Activated CD4-positive, alpha-beta T cell treated with anti-CD3 and anti-CD28 coated beads, Interleukin-2, amount 10 ng/mL, durations not matched to agents 24 days and 14 days (primary cell): ENCODE measurements at regions not wholly inside any gene's neighbourhood (a gene's known extent, or its start where the extent isn't known, plus 50 kb on each side); places are given as distances from the start of the nearest gene placed in this dataset.

ENCODE experiments used
- DNase-seq: peaks from one replicate; pipeline ENCODE4 v3.0.0; 2022
- H3K27ac Mint-ChIP-seq: one replicate; pipeline ENCODE4 v1.8.0; 2022; ENCODE audit warnings: mild to moderate bottlenecking, mixed read lengths
- H3K27me3 Mint-ChIP-seq: one replicate; pipeline ENCODE4 v1.8.0; 2022; ENCODE audit warnings: mixed read lengths
- H3K36me3 Mint-ChIP-seq: one replicate; pipeline ENCODE4 v1.8.0; 2022; ENCODE audit warnings: low read depth, mild to moderate bottlenecking, mixed read lengths
- H3K4me1 Mint-ChIP-seq: one replicate; pipeline ENCODE4 v1.8.0; 2021; ENCODE audit warnings: mixed read lengths
- H3K4me3 Mint-ChIP-seq: one replicate; pipeline ENCODE4 v1.8.0; 2022; ENCODE audit warnings: mild to moderate bottlenecking, moderate library complexity, mixed read lengths
- H3K9me3 Mint-ChIP-seq: one replicate; pipeline ENCODE4 v1.8.0; 2021; ENCODE audit warnings: mixed read lengths
- intact Hi-C: fragments of 100-400 bp; cut with micrococcal nuclease; formaldehyde crosslinking; loops from one replicate; pipeline ENCODE4 v1.15.1; 2023

DNA sequence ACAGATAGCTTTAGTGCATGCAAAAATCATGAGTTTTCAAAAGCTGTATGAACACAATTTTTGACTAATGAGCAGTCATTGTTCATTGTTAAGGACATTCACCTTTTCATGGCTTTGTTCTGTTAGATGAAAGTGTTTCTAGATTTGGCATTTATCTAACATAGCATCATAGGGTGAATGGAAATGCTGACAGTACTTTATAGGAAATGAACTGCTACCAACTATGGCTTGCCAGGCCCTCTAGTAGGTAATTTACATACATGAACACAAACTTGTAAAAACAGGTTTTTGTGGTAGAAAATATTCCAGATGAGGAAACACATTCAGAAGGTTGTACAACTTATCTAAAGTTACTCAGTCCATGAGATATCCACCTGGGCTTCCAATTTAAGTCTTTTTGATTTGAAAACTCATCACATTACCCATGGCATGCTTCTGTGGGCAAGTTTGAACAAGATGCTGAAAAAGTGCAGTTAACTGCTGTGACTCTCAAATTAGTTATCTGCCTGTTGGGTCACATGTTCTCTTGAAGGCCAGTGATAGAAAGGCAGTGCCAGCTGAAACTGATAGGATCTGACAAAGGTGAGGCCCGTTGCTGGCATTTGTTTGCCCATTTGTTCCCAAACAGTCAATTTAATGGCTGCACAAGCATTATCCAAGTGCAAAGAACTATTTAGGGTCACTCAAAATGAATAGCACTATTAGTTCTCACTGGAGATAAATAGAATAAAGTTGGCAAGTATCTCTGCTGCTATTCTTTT is 399.1 kb downstream of the MAN2A1 start:
- peak; percentile 44 for DNase-seq
- H3K4me1 Mint-ChIP-seq, result peaks cover 30% of the 10 kb centered on the region
- no peaks in the 10 kb centered on the region for H3K36me3 Mint-ChIP-seq
- H3K27ac Mint-ChIP-seq, result peak overlapping the region; percentile 84
- peak overlapping the region; percentile 60 for H3K4me3 Mint-ChIP-seq
- H3K9me3 Mint-ChIP-seq, result peaks cover 5% of the 10 kb centered on the region
- no peaks in the 10 kb centered on the region for H3K27me3 Mint-ChIP-seq
- intact Hi-C loops, result loop anchor here (1.0 to 10.0 kb wide), 5 partner anchors 7 to 1342 kb away; partner anchors contain the start of genes CAMK4 and FER

GRCh38 chr5:110092955-110093785 is 403.4 kb downstream of the MAN2A1 start:
- no peak overlapping the region for H3K27ac Mint-ChIP-seq
- H3K4me1 Mint-ChIP-seq, result peaks cover 13% of the 10 kb centered on the region
- H3K36me3 Mint-ChIP-seq, result no peaks in the 10 kb centered on the region
- intact Hi-C loops, result no loop called here
- no peaks in the 10 kb centered on the region for H3K27me3 Mint-ChIP-seq
- no peak overlapping the region for H3K4me3 Mint-ChIP-seq
- DNase-seq, result peak; percentile 36
- H3K9me3 Mint-ChIP-seq, result peaks cover 5% of the 10 kb centered on the region

DNA sequence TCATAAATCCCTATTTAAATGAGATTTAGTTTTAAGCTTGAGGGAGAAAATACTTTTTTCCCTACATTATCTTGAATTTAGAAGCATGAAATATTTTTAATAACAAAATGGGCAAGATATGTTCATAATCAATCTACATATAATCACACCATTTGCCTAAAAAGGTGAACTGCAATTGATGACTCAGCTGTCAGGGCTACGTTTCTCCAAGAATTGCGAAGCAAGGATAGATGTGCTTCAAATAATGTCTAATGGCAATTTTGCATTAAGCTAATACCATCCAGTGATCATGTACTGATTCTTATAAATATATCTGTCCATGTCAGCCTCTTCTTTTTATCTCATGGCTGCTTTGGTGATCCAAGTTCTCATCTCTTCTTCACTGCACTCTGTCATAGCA is 404.4 kb downstream of the MAN2A1 start:
- H3K4me3 Mint-ChIP-seq, result no peak overlapping the region
- no peaks in the 10 kb centered on the region for H3K27me3 Mint-ChIP-seq
- intact Hi-C loops, result no loop called here
- no peaks in the 10 kb centered on the region for H3K36me3 Mint-ChIP-seq
- peaks cover 6% of the 10 kb centered on the region for H3K4me1 Mint-ChIP-seq
- H3K9me3 Mint-ChIP-seq, result peaks cover 4% of the 10 kb centered on the region
- H3K27ac Mint-ChIP-seq, result no peak overlapping the region
- no peak for DNase-seq

DNA sequence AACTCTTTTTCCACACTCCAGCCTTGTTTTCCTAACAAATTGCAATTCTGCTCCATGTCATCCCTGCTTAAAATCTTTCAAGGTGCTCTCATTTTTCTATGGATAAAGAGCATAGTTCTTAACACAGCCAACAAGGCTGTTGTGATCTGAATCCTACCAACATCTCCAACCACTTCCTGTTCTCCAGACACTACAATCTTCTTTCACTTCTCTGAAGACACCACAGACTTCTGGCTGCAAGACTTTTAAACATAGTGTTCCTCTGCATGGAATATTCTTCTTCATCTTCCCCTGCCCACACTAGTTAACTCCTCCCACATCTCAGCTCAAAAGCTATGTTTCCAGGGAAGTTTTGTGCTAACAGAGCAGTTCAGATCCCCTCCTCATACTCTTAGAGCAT is 404.8 kb downstream of the MAN2A1 start:
- Mint-ChIP-seq H3K4me3 (no peak overlapping the region), H3K27ac (no peak overlapping the region), H3K36me3 (no peaks in the 10 kb centered on the region), H3K9me3 (no peaks in the 10 kb centered on the region), H3K4me1 (peaks cover 3% of the 10 kb centered on the region), H3K27me3 (no peaks in the 10 kb centered on the region)
- no peak for DNase-seq
- intact Hi-C loops, result no loop called here

DNA sequence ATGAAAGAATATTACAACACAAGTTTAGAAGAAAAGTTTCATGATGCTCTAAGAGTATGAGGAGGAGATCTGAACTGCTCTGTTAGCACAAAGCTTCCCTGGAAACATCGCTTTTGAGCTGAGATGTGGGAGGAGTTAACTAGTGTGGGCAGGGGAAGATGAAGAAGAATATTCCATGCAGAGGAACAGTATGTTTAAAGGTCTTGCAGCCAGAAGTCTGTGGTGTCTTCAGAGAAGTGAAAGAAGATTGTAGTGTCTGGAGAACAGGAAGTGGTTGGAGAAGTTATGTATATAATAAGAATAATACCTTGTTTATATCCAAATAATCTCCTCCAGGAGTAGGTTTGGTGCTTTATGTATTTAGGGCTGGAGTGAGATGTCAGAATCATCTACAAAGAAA is 406.7 kb downstream of the MAN2A1 start:
- intact Hi-C loops, result loop anchor here (1.0 kb wide), 1 partner anchor 8 kb away; no protein-coding TSS in a partner anchor
- DNase-seq, result no peak
- Mint-ChIP-seq H3K4me1 (no peaks in the 10 kb centered on the region), H3K4me3 (no peak overlapping the region), H3K36me3 (no peaks in the 10 kb centered on the region), H3K27me3 (no peaks in the 10 kb centered on the region), H3K27ac (no peak overlapping the region), H3K9me3 (no peaks in the 10 kb centered on the region)

GRCh38 chr5:110099572-110099971 is 409.8 kb downstream of the MAN2A1 start:
- intact Hi-C loops, result no loop called here
- DNase-seq, result no peak
- no peaks in the 10 kb centered on the region for H3K27me3 Mint-ChIP-seq
- peaks cover 11% of the 10 kb centered on the region for H3K4me1 Mint-ChIP-seq
- H3K27ac Mint-ChIP-seq, result no peak overlapping the region
- H3K4me3 Mint-ChIP-seq, result no peak overlapping the region
- H3K9me3 Mint-ChIP-seq, result no peaks in the 10 kb centered on the region
- H3K36me3 Mint-ChIP-seq, result no peaks in the 10 kb centered on the region

DNA sequence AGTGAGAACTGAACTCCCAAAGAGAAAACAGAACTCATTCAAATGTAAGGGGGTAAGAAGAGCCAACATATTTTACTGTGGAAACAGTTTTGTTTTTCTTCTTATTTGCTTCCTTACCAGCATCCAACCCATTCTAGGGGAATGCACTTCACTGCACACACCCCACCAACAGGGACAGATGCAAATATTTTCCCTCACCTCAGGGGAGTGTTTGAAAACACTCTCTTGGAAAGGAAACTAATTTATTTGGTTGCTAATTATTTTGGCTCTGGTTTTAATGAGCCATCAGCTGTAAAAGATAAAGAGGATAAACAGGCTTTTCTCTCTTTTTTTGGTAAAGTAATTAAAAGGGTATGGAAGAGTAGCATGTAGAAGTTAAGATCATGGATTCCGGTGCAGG is 413.4 kb downstream of the MAN2A1 start:
- Mint-ChIP-seq H3K9me3 (no peaks in the 10 kb centered on the region), H3K36me3 (no peaks in the 10 kb centered on the region), H3K4me1 (peaks cover 36% of the 10 kb centered on the region), H3K4me3 (no peak overlapping the region), H3K27me3 (no peaks in the 10 kb centered on the region), H3K27ac (no peak overlapping the region)
- intact Hi-C loops, result no loop called here
- no peak for DNase-seq

- Mint-ChIP-seq H3K9me3 (no peaks in the 10 kb centered on the region), H3K4me3 (no peak overlapping the region), H3K27ac (no peak overlapping the region), H3K4me1 (peaks cover 36% of the 10 kb centered on the region), H3K27me3 (no peaks in the 10 kb centered on the region), H3K36me3 (no peaks in the 10 kb centered on the region)
- intact Hi-C loops, result no loop called here
- no peak for DNase-seq
Observed at GRCh38 chr5:110104060-110104725, 414.5 kb downstream of the MAN2A1 start.

- no peak overlapping the region for H3K4me3 Mint-ChIP-seq
- peaks cover 36% of the 10 kb centered on the region for H3K4me1 Mint-ChIP-seq
- H3K27ac Mint-ChIP-seq, result no peak overlapping the region
Observed at GRCh38 chr5:110104726-110105669, 415.3 kb downstream of the MAN2A1 start.

GRCh38 chr5:110105692-110106091 is 416.0 kb downstream of the MAN2A1 start:
- no peak overlapping the region for H3K4me3 Mint-ChIP-seq
- H3K27me3 Mint-ChIP-seq, result no peaks in the 10 kb centered on the region
- no peak for DNase-seq
- no peaks in the 10 kb centered on the region for H3K36me3 Mint-ChIP-seq
- intact Hi-C loops, result no loop called here
- H3K4me1 Mint-ChIP-seq, result peaks cover 36% of the 10 kb centered on the region
- H3K9me3 Mint-ChIP-seq, result no peaks in the 10 kb centered on the region
- no peak overlapping the region for H3K27ac Mint-ChIP-seq

More at GRCh38 chr5:110104726-110105669, 415.3 kb downstream of the MAN2A1 start:
- Mint-ChIP-seq H3K9me3 (no peaks in the 10 kb centered on the region), H3K27me3 (no peaks in the 10 kb centered on the region), H3K36me3 (no peaks in the 10 kb centered on the region)
- no peak for DNase-seq
- intact Hi-C loops, result no loop called here

DNA sequence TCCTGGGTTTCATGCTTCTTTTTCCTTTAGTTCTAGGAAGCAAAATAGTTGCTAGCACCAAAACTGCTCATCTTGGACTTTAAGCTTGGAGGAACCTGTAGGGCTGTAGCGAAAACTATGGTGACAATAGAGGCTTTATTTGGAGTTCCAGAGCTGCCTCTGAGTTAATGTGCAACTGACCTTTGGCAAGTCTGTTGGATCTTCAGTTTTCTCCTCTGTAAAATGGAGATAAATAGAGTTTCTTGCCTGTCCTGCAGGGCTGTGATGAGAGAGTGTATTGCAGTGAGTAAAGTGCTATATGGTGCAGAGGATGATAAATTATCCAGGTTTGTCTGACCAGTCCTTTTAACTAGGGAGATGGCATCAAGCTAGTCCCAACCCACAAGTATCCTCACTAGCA is 417.0 kb downstream of the MAN2A1 start:
- Mint-ChIP-seq H3K4me3 (no peak overlapping the region), H3K27me3 (no peaks in the 10 kb centered on the region), H3K4me1 (peaks cover 36% of the 10 kb centered on the region), H3K9me3 (no peaks in the 10 kb centered on the region), H3K27ac (no peak overlapping the region), H3K36me3 (no peaks in the 10 kb centered on the region)
- no peak for DNase-seq
- intact Hi-C loops, result no loop called here

- Mint-ChIP-seq H3K27me3 (no peaks in the 10 kb centered on the region), H3K27ac (no peak overlapping the region), H3K9me3 (no peaks in the 10 kb centered on the region), H3K36me3 (no peaks in the 10 kb centered on the region), H3K4me3 (no peak overlapping the region), H3K4me1 (peaks cover 34% of the 10 kb centered on the region)
- intact Hi-C loops, result no loop called here
- DNase-seq, result no peak
Observed at GRCh38 chr5:110108520-110108919, 418.8 kb downstream of the MAN2A1 start.

DNA sequence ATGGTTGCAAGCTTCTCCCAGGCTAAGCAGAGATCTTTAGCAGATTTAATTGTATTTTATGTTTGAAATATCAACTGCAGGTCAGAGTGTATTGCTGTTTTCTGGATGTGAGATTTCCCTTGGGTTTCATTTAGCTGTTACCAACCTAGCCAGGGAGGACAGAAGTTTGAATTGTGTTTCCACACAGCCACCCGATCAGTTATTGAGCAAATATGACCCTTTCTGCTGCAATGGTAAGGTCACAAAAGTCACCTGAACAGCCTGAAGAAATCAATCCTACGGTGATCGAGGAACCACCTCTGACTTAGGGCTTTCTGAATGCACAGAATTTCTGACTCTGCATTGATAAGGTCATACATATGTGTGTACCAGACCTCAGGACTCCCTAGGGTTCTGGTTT is 419.9 kb downstream of the MAN2A1 start:
- H3K9me3 Mint-ChIP-seq, result no peaks in the 10 kb centered on the region
- H3K27me3 Mint-ChIP-seq, result no peaks in the 10 kb centered on the region
- DNase-seq, result no peak
- H3K27ac Mint-ChIP-seq, result no peak overlapping the region
- H3K4me3 Mint-ChIP-seq, result no peak overlapping the region
- intact Hi-C loops, result no loop called here
- peaks cover 24% of the 10 kb centered on the region for H3K4me1 Mint-ChIP-seq
- no peaks in the 10 kb centered on the region for H3K36me3 Mint-ChIP-seq
